HG03060 (cell line): ENCODE measurements at regions not wholly inside any gene's neighbourhood (a gene's known extent, or its start where the extent isn't known, plus 50 kb on each side); places are given as distances from the start of the nearest gene placed in this dataset.

ENCODE experiments used
- ATAC-seq: cut with Tn5 transposase; IDR thresholded peaks from one replicate; pipeline ENCODE4 v1.9.1; 2021; ENCODE audit warnings: low read depth, moderate number of reproducible peaks; ENCODE audit not compliant: unreplicated experiment

- ATAC-seq = peak; percentile 44
These were observed 204.0 kb upstream of the ID2 start for GRCh38 chr2:8477552-8478470.

GRCh38 chr2:8478471-8478793 lies 203.4 kb upstream of the ID2 start:
- ATAC-seq = no peak

- ATAC-seq = no peak
These were observed 202.6 kb upstream of the ID2 start for GRCh38 chr2:8479298-8479697.

GRCh38 chr2:8480915-8481314 lies 200.9 kb upstream of the ID2 start:
- ATAC-seq = no peak

GRCh38 chr2:8481463-8482009 lies 200.3 kb upstream of the ID2 start:
- peak; percentile 28 for ATAC-seq

GRCh38 chr2:8482432-8482831 lies 199.4 kb upstream of the ID2 start:
- ATAC-seq = no peak

- no peak for ATAC-seq
These were observed 197.2 kb upstream of the ID2 start for GRCh38 chr2:8484502-8485283.

- no peak for ATAC-seq
These were observed 196.1 kb upstream of the ID2 start for GRCh38 chr2:8485736-8486135.

GRCh38 chr2:8486141-8486540 lies 195.7 kb upstream of the ID2 start:
- ATAC-seq = no peak

- peak; percentile 7 for ATAC-seq
These were observed 194.4 kb upstream of the ID2 start for GRCh38 chr2:8487461-8487932.

GRCh38 chr2:8488001-8488738 lies 193.7 kb upstream of the ID2 start:
- peak; percentile 51 for ATAC-seq

GRCh38 chr2:8489221-8489620 lies 192.6 kb upstream of the ID2 start:
- no peak for ATAC-seq

- no peak for ATAC-seq
These were observed 192.1 kb upstream of the ID2 start for GRCh38 chr2:8489751-8490150.

GRCh38 chr2:8490166-8490721 lies 191.6 kb upstream of the ID2 start:
- no peak for ATAC-seq

GRCh38 chr2:8491296-8492027 lies 190.4 kb upstream of the ID2 start:
- no peak for ATAC-seq

GRCh38 chr2:8494151-8494550 lies 187.7 kb upstream of the ID2 start:
- no peak for ATAC-seq

- no peak for ATAC-seq
These were observed 187.3 kb upstream of the ID2 start for GRCh38 chr2:8494589-8494988.

- ATAC-seq = no peak
These were observed 186.5 kb upstream of the ID2 start for GRCh38 chr2:8495189-8495989.

GRCh38 chr2:8496079-8496478 lies 185.8 kb upstream of the ID2 start:
- no peak for ATAC-seq
